Prostate gland (tissue), 2 donors: ENCODE measurements at regions not wholly inside any gene's neighbourhood (a gene's known extent, or its start where the extent isn't known, plus 50 kb on each side); places are given as distances from the start of the nearest gene placed in this dataset.

Source experiments
- DNase-seq: peaks from one replicate; pipeline ENCODE4 v3.0.0-alpha.2; 2019; ENCODE audit warnings: low spot score
- H3K27ac ChIP-seq, 2 donors: fragments of 200-600 bp; sonication (generic); 2 replicates each; pipeline ENCODE4 v1.5.1; 2017 to 2019
- H3K27me3 ChIP-seq: fragments of 200-600 bp; sonication (generic); replicated peaks from 2 replicates; pipeline ENCODE4 v1.5.1; 2019; ENCODE audit not compliant: insufficient read depth
- H3K36me3 ChIP-seq, 2 donors: fragments of 200-600 bp; sonication (generic); 1 replicate in 1 of 2; 2 replicates in 1 of 2; pipeline versions ENCODE4 v1.5.1 to v1.8.1; 2017 to 2019
- H3K4me1 ChIP-seq: fragments of 200-600 bp; sonication (generic); replicated peaks from 2 replicates; pipeline ENCODE4 v1.5.1; 2019
- H3K4me3 ChIP-seq, 2 donors: fragments of 200-600 bp; sonication (generic); 2 replicates each; pipeline ENCODE4 v1.5.1; 2017 to 2019
- H3K9me3 ChIP-seq: fragments of 200-600 bp; sonication (generic); 2 replicates; pipeline ENCODE4 v1.5.1; 2017
- POLR2A ChIP-seq: fragments of 450-650 bp; IDR thresholded peaks from one replicate; pipeline ENCODE4 v1.6.1; 2016; ENCODE audit warnings: antibody characterized with exemption, mild to moderate bottlenecking
- POLR2AphosphoS5 ChIP-seq: sonication (generic); formaldehyde crosslinking; IDR thresholded peaks from one replicate; pipeline ENCODE4 v1.6.1; 2017; ENCODE audit warnings: antibody characterized with exemption
- WGBS: methylation state at CpG from one replicate; pipeline ENCODE4 v1.1.5; 2018; 5-methylcytosine and 5-hydroxymethylcytosine counted together
- intact Hi-C: fragments of 100-400 bp; cut with DNase I; formaldehyde crosslinking; loops from one replicate; pipeline ENCODE4 v1.14.2; 2022
- TF ChIP-seq, protein P1 (sequence below), 4 experiments: fragments of 200-600 bp in 2 of 4; fragments of 450-650 bp in 2 of 4; sonication (generic) in 2 of 4; IDR thresholded peaks; 1 replicate in 3 of 4; 2 replicates in 1 of 4; pipeline ENCODE4 v1.5.1; 2016 to 2019; ENCODE audit warnings: antibody characterized with exemption in 4 of 4, mild to moderate bottlenecking in 2 of 4, moderate library complexity in 2 of 4

DNA sequence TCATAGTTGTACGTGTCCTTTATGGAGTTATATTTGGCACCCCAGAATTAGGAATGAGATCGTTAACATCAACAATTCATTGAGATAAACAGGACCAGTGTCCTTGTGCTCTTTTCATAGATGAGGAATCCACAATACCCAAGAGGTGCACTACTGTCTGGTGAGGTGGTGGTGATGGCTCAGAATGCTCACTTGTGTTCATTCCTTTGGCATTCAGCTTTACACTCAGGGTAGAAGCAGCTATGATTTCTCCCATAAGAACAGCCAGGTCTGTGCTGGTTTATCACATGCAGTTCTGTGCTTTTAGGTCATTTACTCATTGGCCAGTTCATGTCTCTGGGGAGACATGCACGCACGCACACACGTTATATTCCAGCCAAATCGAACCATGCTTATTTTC lies 167.2 kb downstream of the FAT3 start:
- WGBS = 84% methylated on average over 6 of the region's 6 CpGs
- intact Hi-C loops = no loop called here
- TF ChIP-seq, protein P1, sequence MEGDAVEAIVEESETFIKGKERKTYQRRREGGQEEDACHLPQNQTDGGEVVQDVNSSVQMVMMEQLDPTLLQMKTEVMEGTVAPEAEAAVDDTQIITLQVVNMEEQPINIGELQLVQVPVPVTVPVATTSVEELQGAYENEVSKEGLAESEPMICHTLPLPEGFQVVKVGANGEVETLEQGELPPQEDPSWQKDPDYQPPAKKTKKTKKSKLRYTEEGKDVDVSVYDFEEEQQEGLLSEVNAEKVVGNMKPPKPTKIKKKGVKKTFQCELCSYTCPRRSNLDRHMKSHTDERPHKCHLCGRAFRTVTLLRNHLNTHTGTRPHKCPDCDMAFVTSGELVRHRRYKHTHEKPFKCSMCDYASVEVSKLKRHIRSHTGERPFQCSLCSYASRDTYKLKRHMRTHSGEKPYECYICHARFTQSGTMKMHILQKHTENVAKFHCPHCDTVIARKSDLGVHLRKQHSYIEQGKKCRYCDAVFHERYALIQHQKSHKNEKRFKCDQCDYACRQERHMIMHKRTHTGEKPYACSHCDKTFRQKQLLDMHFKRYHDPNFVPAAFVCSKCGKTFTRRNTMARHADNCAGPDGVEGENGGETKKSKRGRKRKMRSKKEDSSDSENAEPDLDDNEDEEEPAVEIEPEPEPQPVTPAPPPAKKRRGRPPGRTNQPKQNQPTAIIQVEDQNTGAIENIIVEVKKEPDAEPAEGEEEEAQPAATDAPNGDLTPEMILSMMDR (IDR thresholded peaks at IDR 0.05) = no peak
- TF ChIP-seq POLR2A (no peak), POLR2AphosphoS5 (no peak)

DNA sequence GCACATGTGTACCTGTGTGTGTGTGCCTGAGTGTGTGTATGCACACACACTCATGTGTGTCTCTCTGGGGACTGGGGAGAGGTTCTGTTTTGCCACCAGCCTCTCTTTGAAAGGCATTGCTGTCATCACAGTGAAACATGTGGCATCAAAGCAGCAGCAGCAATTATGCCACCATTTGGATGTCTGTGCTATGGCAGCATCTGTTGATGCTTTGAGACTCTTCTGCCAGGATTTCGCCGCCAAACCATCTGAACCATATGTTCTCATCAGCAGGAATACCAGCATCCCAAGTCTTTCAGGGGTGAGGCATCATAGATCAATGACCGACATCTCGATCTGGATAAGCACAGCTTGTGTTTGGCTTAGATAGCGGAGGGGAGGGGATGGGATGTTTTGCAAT lies 168.6 kb downstream of the FAT3 start:
- intact Hi-C loops = no loop called here
- H3K27me3 ChIP-seq = no peaks in the 10 kb centered on the region
- 96% methylated on average over 5 of the region's 5 CpGs for WGBS
- H3K9me3 ChIP-seq = no peaks in the 10 kb centered on the region
- DNase-seq = no peak
- no peak overlapping the region for H3K4me3 ChIP-seq
- TF ChIP-seq POLR2A = no peak
- no peak for TF ChIP-seq POLR2AphosphoS5
- TF ChIP-seq, protein P1 (IDR thresholded peaks at IDR 0.05) = no peak
- no peaks in the 10 kb centered on the region for H3K4me1 ChIP-seq
- H3K36me3 ChIP-seq = no peaks in the 10 kb centered on the region
- H3K27ac ChIP-seq = no peak overlapping the region

More for the DNA sequence above, 167.2 kb downstream of the FAT3 start:
- Histone ChIP-seq H3K36me3 (no peaks in the 10 kb centered on the region), H3K27ac (no peak overlapping the region), H3K9me3 (no peaks in the 10 kb centered on the region), H3K4me3 (no peak overlapping the region), H3K4me1 (no peaks in the 10 kb centered on the region), H3K27me3 (no peaks in the 10 kb centered on the region)
- no peak for DNase-seq

DNA sequence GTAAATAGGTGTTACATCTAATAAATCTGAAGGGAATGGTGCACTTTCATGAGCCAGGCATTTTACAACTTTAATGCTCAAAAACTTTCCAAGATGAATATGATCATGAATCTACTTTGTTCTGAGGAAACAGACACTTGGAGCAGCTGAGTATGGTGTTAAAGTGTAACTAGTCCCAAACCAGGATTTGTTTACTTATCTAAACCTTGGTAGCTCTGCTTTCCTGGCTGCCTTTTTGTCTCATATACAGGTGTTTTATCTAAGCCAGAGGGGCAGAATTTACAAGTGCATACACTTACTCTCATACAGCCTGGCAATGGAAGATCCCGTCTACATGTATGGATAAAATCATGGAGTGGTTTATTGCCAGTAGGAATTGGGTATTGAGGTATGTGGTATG lies 171.5 kb downstream of the FAT3 start:
- Histone ChIP-seq H3K27me3 (no peaks in the 10 kb centered on the region), H3K4me1 (no peaks in the 10 kb centered on the region), H3K27ac (no peak overlapping the region), H3K9me3 (no peaks in the 10 kb centered on the region), H3K36me3 (no peaks in the 10 kb centered on the region), H3K4me3 (no peak overlapping the region)
- TF ChIP-seq POLR2A (no peak), POLR2AphosphoS5 (no peak)
- TF ChIP-seq, protein P1 (IDR thresholded peaks at IDR 0.05) = no peak
- 60% methylated on average over 1 of the region's 1 CpG for WGBS
- DNase-seq = no peak
- intact Hi-C loops = no loop called here

DNA sequence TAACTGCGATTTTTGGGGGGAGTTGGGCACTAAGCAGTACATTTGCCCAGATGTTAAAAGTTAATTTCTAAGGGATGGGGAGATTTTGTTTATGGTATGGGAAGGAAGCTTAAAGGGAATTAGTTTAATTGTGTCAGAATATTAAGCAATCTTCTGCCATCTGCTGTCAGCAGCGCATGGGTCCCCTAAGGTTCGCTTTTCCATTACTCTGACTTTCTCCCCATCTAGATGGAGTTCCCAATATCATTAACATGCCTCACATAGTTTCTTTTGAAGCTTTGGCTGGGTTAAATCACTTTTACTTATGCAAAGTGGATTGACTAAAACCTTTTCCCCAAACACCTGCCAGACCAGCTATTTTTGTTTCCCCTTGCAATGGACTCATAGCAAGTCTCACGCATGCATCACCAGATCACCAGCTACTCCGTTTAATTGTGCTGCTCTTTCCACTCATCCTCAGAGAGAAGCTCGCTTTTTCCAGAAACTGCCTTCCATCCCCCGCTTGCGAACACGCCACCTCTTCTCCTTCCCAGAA lies 172.7 kb downstream of the FAT3 start:
- TF ChIP-seq POLR2AphosphoS5 (no peak), POLR2A (no peak)
- TF ChIP-seq, protein P1 (IDR thresholded peaks at IDR 0.05) = no peak

DNA sequence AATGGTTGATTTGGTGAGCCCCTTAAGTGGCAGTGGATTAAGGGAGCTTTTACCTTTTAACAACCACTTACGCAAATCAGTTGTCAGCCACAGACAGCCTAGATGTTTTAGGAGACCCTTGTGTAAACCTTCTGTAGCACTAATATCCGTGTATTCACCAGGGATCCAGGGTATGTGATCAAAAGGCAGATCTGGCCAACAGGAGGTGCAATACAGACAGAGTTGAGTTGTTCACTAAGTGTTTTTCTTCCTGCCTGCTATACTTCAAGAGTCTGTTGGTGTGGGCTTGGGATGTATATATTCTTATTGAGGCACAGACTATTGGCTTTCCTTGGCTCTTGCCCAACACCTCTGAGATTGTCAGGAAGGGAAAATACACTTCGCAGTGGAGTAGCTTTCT lies 175.1 kb downstream of the FAT3 start:
- no peaks in the 10 kb centered on the region for H3K4me1 ChIP-seq
- H3K27me3 ChIP-seq = no peaks in the 10 kb centered on the region
- no peak overlapping the region for H3K27ac ChIP-seq
- TF ChIP-seq, protein P1 (IDR thresholded peaks at IDR 0.05) = no peak
- TF ChIP-seq POLR2A (no peak), POLR2AphosphoS5 (no peak)
- H3K9me3 ChIP-seq = no peaks in the 10 kb centered on the region
- no peak overlapping the region for H3K4me3 ChIP-seq
- intact Hi-C loops = no loop called here
- no peak for DNase-seq
- 80% methylated on average over 3 of the region's 3 CpGs for WGBS
- H3K36me3 ChIP-seq = no peaks in the 10 kb centered on the region

More for the DNA sequence above, 172.7 kb downstream of the FAT3 start:
- no peak for DNase-seq
- Histone ChIP-seq H3K36me3 (no peaks in the 10 kb centered on the region), H3K4me3 (no peak overlapping the region), H3K4me1 (no peaks in the 10 kb centered on the region), H3K27ac (no peak overlapping the region), H3K27me3 (no peaks in the 10 kb centered on the region), H3K9me3 (no peaks in the 10 kb centered on the region)
- intact Hi-C loops = no loop called here
- WGBS = 93% methylated on average over 9 of the region's 9 CpGs
